ENCODE measurements at regions not wholly inside any gene's neighbourhood (a gene's known extent, or its start where the extent isn't known, plus 50 kb on each side); places are given as distances from the start of the nearest gene placed in this dataset.

GRCh38 chr2:217365656-217366055 lies 505.8 kb upstream of the TNP1 start:
- Histone ChIP-seq H3K4me1 (ENCODE audit: insufficient read depth, low read length) (no peaks in the 10 kb centered on the region), H3K4me2 (ENCODE audit: low read depth, low read length) (no peak overlapping the region), H4K20me1 (ENCODE audit: insufficient read depth, low read length) (no peaks in the 10 kb centered on the region), H3K79me2 (ENCODE audit: insufficient read depth, low read length) (no peaks in the 10 kb centered on the region), H3K27me3 (ENCODE audit: control insufficient read depth in 1 of 2, insufficient read depth in 2 of 2, low read length in 2 of 2) (peaks cover 0 to 6% of the 10 kb centered on the region in 2 experiments; a peak in 2 of 5 replicates), H3K36me3 (replicated peaks in 1 of 2; ENCODE audit: control insufficient read depth in 1 of 2, insufficient read depth in 2 of 2, low read length in 2 of 2) (no peaks in the 10 kb centered on the region), H3K4me3 (replicated peaks in 1 of 3; ENCODE audit: insufficient read depth in 1 of 3, low read depth in 2 of 3, low read length in 3 of 3) (no peak overlapping the region), H3K9me3 (ENCODE audit: low read length) (no peaks in the 10 kb centered on the region), H3K9ac (ENCODE audit: insufficient read depth, low read depth, low read length) (no peak overlapping the region), H3K27ac (ENCODE audit: extremely low read length, insufficient read depth, low read length) (no peak overlapping the region), H2AFZ (ENCODE audit: low read length) (no peak overlapping the region)
- BruUV-seq (replicated peaks): no TSS peak
- 15% methylated on average over 3 of the region's 3 CpGs for WGBS (ENCODE audit: low lambda C conversion rate)
- FAIRE-seq (no peak), ATAC-seq (no peak), DNase-seq (ENCODE audit: low spot score) (no peak)
- in situ Hi-C loops (cut with HindIII; ENCODE audit: extremely low pct_ligation_motif_present, low pct_unique_long_range_greater_than_20kb) (no loop called here), intact Hi-C loops (cut with micrococcal nuclease; ENCODE audit: unreplicated experiment) (no loop called here)
- TF ChIP-seq CHD4 (IDR thresholded peaks at IDR 0.05; ENCODE audit: borderline replicate concordance, low read length) (no peak), ZBTB7A (CRISPR knock-in tag; IDR thresholded peaks at IDR 0.05) (no peak), ERF (CRISPR knock-in tag; IDR thresholded peaks at IDR 0.05) (no peak), RARA (CRISPR knock-in tag; IDR thresholded peaks at IDR 0.05) (no peak), ZKSCAN8 (CRISPR knock-in tag; IDR thresholded peaks at IDR 0.05; ENCODE audit: borderline replicate concordance) (no peak), ZNF589 (CRISPR knock-in tag; conservative IDR thresholded peaks at IDR 0.05) (no peak), NR0B2 (CRISPR knock-in tag; IDR thresholded peaks at IDR 0.05) (no peak), NFYC (CRISPR knock-in tag; IDR thresholded peaks at IDR 0.05) (no peak), TSC22D2 (CRISPR knock-in tag; IDR thresholded peaks at IDR 0.05; ENCODE audit: borderline replicate concordance) (no peak), ETS1 (CRISPR knock-in tag; IDR thresholded peaks at IDR 0.05) (no peak), ZNF230 (CRISPR knock-in tag; IDR thresholded peaks at IDR 0.05) (no peak), SMC3 (IDR thresholded peaks at IDR 0.05; ENCODE audit: low read length) (no peak)
- TF ChIP-seq, protein P1, sequence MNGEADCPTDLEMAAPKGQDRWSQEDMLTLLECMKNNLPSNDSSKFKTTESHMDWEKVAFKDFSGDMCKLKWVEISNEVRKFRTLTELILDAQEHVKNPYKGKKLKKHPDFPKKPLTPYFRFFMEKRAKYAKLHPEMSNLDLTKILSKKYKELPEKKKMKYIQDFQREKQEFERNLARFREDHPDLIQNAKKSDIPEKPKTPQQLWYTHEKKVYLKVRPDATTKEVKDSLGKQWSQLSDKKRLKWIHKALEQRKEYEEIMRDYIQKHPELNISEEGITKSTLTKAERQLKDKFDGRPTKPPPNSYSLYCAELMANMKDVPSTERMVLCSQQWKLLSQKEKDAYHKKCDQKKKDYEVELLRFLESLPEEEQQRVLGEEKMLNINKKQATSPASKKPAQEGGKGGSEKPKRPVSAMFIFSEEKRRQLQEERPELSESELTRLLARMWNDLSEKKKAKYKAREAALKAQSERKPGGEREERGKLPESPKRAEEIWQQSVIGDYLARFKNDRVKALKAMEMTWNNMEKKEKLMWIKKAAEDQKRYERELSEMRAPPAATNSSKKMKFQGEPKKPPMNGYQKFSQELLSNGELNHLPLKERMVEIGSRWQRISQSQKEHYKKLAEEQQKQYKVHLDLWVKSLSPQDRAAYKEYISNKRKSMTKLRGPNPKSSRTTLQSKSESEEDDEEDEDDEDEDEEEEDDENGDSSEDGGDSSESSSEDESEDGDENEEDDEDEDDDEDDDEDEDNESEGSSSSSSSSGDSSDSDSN (CRISPR knock-in tag; IDR thresholded peaks at IDR 0.05): no peak
- TF ChIP-seq, protein P2, sequence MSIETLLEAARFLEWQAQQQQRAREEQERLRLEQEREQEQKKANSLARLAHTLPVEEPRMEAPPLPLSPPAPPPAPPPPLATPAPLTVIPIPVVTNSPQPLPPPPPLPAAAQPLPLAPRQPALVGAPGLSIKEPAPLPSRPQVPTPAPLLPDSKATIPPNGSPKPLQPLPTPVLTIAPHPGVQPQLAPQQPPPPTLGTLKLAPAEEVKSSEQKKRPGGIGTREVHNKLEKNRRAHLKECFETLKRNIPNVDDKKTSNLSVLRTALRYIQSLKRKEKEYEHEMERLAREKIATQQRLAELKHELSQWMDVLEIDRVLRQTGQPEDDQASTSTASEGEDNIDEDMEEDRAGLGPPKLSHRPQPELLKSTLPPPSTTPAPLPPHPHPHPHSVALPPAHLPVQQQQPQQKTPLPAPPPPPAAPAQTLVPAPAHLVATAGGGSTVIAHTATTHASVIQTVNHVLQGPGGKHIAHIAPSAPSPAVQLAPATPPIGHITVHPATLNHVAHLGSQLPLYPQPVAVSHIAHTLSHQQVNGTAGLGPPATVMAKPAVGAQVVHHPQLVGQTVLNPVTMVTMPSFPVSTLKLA (IDR thresholded peaks at IDR 0.05): no peak
- ChIA-PET POLR2A (no interaction called here), CTCF (ENCODE audit: low intra/inter-chr PET ratio, low total read pairs) (no interaction called here)
